NCI-H128 (cell line): ENCODE measurements at regions not wholly inside any gene's neighbourhood (a gene's known extent, or its start where the extent isn't known, plus 50 kb on each side); places are given as distances from the start of the nearest gene placed in this dataset.

Experiments used
- DNase-seq: peaks from one replicate; lab custom pipeline; 2025; ENCODE audit not compliant: unreplicated experiment; lab: John Stamatoyannopoulos, UW

GRCh38 chr2:79359419-79359818 is 153.4 kb upstream of the CTNNA2 start:
- DNase-seq = no peak

- no peak for DNase-seq
These were observed 157.3 kb upstream of the CTNNA2 start for GRCh38 chr2:79355569-79355968.

GRCh38 chr2:79327460-79327859 is 167.9 kb upstream of the REG3A start:
- no peak for DNase-seq

- no peak for DNase-seq
These were observed 161.3 kb upstream of the REG3A start for GRCh38 chr2:79320871-79321270.

- DNase-seq = no peak
These were observed 135.4 kb upstream of the REG3A start for GRCh38 chr2:79294994-79295393.

GRCh38 chr2:79292958-79293315 is 133.4 kb upstream of the REG3A start:
- DNase-seq = no peak

- no peak for DNase-seq
These were observed 132.8 kb upstream of the REG3A start for GRCh38 chr2:79292239-79292957.

GRCh38 chr2:79275863-79276262 is 116.3 kb upstream of the REG3A start:
- no peak for DNase-seq

- no peak for DNase-seq
These were observed 115.6 kb upstream of the REG3A start for GRCh38 chr2:79275197-79275596.

GRCh38 chr2:79272616-79273015 is 113.1 kb upstream of the REG3A start:
- DNase-seq = no peak

- no peak for DNase-seq
These were observed 111.9 kb upstream of the REG3A start for GRCh38 chr2:79271456-79271855.

- DNase-seq = no peak
These were observed 101.3 kb upstream of the REG3A start for GRCh38 chr2:79260848-79261247.

- DNase-seq = no peak
These were observed 100.4 kb upstream of the REG3A start for GRCh38 chr2:79259959-79260358.

GRCh38 chr2:79259296-79259695 is 99.7 kb upstream of the REG3A start:
- DNase-seq = no peak

GRCh38 chr2:79253243-79253774 is 93.8 kb upstream of the REG3A start:
- DNase-seq = no peak

GRCh38 chr2:79250656-79251055 is 91.1 kb upstream of the REG3A start:
- DNase-seq = no peak

- no peak for DNase-seq
These were observed 89.2 kb upstream of the REG3A start for GRCh38 chr2:79248776-79249175.

- no peak for DNase-seq
These were observed 75.6 kb upstream of the REG3A start for GRCh38 chr2:79235135-79235534.

GRCh38 chr2:79223539-79223938 is 64.0 kb upstream of the REG3A start:
- DNase-seq = no peak

- DNase-seq = no peak
These were observed 59.9 kb upstream of the REG3A start for GRCh38 chr2:79219383-79219988.

GRCh38 chr2:79210274-79210917 is 50.8 kb upstream of the REG3A start:
- DNase-seq = no peak
